Neural progenitor cell (in vitro differentiated cells): ENCODE measurements at regions not wholly inside any gene's neighbourhood (a gene's known extent, or its start where the extent isn't known, plus 50 kb on each side); places are given as distances from the start of the nearest gene placed in this dataset.

Experiments
- EZH2 ChIP-seq: fragments of 200-600 bp; sonication (generic); IDR thresholded peaks from 2 replicates; pipeline ENCODE4 v1.6.1; 2017; ENCODE audit warnings: antibody characterized with exemption, mild to moderate bottlenecking, moderate library complexity
- EZH2phosphoT487 ChIP-seq: fragments of 200-600 bp; sonication (generic); IDR thresholded peaks from 2 replicates; pipeline ENCODE4 v1.6.1; 2017; ENCODE audit warnings: antibody characterized with exemption
- TF ChIP-seq, protein P1 (sequence below): fragments of 200-600 bp; sonication (generic); IDR thresholded peaks from 2 replicates; pipeline ENCODE4 v1.5.1; 2017; ENCODE audit warnings: antibody characterized with exemption, mild to moderate bottlenecking

DNA sequence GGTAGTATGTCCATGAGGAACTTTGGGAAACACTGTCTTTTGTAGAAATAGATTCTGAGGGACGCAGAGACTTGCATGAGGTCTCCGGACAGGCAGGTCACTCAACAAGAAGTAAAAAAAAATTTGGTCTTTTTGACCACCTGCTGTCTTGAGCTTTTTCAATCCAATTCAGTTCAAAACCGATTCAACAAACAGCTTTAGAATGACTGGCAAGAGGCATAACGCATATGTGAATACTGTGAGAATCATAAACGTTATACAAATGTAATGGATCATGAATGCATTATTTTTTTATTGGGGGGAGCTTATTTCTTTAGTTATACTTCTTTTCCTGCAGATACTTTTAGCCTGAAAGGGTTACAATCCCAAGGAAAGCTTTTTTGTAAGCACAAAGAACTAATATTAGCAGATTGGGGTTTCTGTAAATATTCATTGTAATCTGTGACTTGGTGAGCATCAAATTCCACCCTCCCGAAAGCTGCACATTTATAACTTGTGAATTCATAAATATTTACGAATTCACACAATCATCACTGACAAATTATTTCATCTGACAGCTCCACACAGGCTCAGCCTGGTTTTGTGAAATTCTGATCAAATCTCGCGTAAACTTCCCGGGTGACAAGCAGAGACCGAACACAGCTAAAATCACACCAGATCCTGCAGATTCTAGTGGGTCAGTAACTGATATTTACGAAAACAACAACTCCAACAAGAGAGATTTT lies 507.7 kb downstream of the MN1 start:
- no peak for TF ChIP-seq EZH2phosphoT487
- TF ChIP-seq, protein P1, sequence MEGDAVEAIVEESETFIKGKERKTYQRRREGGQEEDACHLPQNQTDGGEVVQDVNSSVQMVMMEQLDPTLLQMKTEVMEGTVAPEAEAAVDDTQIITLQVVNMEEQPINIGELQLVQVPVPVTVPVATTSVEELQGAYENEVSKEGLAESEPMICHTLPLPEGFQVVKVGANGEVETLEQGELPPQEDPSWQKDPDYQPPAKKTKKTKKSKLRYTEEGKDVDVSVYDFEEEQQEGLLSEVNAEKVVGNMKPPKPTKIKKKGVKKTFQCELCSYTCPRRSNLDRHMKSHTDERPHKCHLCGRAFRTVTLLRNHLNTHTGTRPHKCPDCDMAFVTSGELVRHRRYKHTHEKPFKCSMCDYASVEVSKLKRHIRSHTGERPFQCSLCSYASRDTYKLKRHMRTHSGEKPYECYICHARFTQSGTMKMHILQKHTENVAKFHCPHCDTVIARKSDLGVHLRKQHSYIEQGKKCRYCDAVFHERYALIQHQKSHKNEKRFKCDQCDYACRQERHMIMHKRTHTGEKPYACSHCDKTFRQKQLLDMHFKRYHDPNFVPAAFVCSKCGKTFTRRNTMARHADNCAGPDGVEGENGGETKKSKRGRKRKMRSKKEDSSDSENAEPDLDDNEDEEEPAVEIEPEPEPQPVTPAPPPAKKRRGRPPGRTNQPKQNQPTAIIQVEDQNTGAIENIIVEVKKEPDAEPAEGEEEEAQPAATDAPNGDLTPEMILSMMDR, result no peak
- no peak for TF ChIP-seq EZH2
